ENCODE measurements at regions not wholly inside any gene's neighbourhood (a gene's known extent, or its start where the extent isn't known, plus 50 kb on each side); places are given as distances from the start of the nearest gene placed in this dataset.

DNA sequence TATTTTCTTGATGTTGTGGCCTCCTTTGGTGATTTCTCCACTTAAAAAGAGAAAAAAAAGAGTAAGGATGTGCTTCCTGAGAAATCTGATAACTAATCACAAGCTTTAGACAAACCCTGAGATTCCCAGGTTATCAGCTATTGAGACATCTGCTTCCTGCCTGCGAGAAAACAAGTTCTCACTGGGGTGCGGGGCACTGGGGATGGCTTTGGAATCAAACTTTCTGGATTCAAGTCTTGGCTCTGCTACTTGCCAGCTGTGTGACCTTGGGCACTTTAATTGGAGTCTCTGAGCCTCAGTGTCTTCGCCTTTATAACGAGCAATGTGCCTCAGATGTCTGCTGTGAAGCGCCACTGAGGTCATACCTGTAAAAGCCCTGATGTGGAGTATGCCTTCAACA lies 152.5 kb upstream of the NAV2 start:
- DNase-seq (ENCODE audit: low spot score), result no peak

DNA sequence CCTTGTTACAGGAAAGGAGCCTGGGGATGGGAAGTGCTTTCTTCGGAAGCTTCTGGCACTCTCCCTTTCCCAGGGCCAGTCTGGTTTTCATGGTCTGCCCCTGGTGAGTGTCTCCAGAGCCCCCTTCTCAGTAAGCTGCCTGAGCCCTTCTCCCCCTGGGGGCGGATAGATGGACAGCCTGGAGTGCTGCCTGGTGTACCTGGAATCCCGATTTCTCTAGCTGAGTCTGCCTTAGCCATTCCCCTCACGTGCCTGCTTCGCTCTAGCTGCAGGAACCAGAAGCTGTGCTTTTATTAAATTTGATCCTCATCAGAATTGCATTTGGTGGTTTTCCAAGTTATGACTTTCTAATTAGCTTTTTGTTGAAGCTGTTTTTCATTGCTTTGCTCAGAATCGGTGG lies 152.9 kb upstream of the NAV2 start:
- no peak for DNase-seq (ENCODE audit: low spot score)

DNA sequence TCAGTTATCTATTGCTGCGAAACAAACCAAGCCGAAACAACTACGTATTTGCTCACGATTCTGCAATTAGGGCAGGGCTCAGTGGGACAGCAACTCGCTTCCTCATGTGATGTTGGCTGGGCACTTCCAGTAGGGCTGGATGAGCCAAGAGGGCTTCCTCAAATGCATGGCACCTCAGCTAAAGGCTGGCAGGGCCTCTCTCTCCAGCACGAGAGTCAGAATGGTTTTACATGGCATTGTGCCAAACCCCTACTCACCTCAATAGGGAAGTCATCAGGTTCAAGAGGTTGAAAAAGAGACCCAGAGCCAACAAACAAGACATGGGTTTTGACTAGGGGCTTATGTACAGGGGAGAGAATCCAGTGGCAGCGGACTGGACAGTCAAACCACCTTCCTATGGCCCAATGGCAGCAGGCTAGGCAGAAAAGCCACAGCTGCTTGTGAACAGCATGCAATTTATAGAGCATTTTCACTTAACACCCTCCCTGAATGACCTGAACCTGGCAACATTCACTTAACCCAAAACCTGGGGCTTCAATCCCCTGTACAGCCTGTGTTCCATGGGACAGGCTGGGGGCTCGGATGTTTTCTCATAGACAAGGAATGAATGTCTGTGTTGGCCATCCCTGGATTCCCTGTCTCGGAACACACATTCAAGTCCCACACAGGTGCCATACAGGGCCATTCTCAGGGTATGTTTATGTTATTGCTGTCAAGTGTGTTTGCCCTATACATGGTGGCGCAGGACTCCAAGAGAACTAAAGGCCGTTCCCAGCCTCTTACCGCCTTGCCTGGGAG lies 154.2 kb upstream of the NAV2 start:
- no peak for DNase-seq (ENCODE audit: low spot score)

DNA sequence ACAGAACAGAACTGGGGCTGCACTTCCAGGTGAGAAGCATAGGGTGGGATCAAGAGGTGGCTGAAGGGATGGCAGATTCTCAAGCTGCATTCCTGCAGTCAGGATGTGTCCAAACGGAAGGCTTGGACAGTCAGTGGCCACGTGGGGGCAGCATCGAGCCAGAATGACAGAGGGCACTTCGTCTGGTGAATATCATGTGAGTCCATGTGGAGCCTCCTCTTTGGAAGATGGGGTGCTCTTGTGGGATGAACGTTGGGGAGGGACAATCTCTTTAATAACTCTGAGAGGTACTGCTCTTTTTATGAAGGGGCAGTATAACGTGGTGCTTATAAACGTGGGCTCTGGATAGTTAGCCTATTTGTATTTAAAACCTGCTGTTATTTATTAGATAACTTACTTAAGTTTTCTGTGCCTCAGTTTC lies 154.9 kb upstream of the NAV2 start:
- peak; percentile 90 for DNase-seq (ENCODE audit: low spot score)

DNA sequence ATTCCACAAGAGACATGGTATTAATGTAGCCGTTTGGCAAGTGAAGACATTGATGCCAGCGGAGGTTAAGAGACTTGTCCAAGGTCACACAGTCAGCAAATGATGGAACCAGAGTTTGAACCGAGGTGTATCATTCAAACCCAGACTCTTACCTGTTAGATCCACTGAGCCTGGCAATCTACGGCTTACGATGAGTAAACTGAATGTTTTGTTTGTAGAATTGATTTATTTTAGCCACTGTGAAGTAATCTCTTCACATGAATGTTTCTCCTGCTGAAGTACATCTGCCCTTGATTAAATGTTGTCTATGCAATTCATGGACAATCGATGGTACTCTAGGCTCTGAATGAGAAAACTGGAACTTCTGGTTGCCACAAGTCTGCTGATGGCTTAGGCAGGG lies 155.5 kb upstream of the NAV2 start:
- no peak for DNase-seq (ENCODE audit: low spot score)

DNA sequence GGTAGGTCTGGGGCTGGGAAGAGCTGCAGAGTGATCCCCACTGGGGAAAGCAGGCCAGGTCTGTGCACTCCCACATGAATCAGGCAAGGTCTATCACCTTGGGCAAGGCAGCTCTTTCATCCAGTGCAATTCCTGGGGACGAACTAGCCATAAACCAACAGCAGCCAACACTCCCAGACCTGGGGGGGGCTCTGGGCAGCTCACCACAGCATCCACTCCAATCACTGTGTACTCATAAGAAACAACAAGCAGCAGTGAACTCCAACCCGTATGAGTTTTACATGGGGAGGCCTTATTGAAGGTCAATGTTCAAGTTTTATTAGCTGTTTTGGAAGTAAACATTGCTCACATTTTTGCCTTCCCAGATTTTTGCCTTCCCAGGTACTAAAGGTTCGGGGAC lies 157.4 kb upstream of the NAV2 start:
- DNase-seq (ENCODE audit: low spot score), result no peak

DNA sequence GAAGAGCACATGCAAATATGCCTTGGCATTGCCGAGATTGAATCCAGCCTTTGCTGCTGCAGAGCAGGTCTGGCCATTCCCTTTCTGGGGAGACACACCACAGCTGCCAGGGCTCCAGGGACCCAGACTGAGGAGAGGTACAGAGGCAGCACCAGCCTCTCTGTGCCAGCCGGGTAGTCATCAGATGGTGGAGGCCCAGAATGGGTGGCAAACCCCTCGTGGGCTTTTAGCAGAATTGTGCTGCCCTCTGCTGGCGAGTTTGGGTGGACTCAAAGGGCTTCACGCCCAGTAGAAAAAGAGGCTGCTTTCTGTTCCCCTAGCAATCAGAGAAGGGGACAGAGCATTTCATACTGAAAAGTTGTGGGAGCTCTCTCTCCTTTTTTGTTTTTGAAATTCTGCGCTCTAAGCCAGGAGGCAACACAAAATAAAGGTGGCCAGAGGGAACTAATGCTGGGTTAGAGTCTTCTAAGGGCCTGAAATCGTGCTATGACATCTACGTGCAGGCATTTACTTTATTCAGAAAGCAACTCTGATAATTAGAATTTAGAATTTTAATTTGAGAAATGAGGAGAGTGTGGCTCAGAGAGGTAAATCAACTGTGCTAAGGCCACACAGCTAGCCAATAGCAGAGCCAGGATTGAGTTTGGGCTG lies 158.8 kb upstream of the NAV2 start:
- peak; percentile 91 for DNase-seq (ENCODE audit: low spot score)

DNA sequence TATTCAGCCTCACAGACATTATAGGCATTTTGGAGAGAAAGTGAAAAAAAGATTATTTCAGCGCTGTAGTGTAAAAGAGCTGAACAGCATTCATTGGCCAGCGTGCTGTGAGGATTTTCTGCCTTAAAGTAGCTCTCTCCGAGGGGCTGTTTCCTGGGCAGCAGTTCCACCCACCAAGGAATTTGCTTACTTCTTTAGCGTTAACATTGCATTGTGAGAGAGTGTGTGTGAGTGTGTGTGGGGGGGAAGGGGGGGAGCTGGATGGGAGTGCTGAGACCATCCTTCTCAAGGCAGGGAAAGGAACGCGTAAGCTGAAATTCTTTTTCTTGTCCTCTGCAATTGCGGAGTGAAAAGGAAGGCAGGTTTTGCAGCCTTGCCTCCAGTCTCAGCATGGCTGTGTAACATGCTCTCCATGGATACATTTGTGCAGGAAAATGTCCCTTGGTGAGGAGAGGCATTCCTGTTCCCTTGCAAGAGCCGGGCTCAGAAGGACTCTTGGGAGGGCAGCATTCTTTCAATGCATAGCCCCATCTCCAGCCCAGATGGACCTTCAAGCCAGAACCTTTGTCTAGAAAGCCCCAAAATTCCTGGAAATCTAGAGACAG lies 159.9 kb upstream of the NAV2 start:
- DNase-seq (ENCODE audit: low spot score), result peak; percentile 43

DNA sequence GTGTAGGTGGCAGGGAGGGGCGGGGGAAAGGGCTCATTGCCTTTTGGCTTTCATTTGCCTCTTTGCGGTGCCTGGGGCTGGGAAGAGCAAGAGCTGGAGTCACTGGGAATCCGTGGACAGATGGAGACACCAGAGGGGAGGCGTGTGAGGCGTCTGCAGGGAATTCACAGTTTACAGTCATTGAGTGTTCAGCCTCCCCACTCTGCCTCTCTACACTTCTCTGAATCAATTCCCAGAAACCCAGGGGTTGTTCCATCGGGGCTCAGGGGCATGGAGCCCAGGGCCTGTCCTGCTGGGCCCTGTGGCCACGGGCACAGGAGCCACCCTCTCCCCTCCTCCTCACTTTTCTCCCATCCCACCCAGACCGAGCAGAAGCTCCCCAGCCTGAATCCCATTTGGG lies 160.5 kb upstream of the NAV2 start:
- peak; percentile 63 for DNase-seq (ENCODE audit: low spot score)

DNA sequence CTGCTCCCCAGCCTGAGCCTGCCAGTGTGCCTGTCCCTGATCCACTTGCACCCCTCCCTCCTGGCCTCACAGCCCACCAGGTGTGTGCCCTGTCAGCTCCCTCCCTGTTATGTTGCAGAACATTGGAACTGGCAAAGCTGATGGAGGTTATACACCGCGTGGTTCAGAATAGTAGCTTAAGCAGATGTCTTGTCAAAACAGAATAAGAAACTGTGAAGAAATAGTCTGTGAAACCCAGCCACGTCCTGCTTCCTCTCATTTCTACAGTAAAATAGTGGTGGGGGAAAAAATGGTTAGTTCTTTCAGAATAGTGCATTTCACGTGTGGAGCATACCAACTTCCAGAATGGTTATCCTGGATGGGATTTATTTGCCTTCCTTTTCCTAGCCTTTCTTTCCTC lies 161.2 kb upstream of the NAV2 start:
- no peak for DNase-seq (ENCODE audit: low spot score)

DNA sequence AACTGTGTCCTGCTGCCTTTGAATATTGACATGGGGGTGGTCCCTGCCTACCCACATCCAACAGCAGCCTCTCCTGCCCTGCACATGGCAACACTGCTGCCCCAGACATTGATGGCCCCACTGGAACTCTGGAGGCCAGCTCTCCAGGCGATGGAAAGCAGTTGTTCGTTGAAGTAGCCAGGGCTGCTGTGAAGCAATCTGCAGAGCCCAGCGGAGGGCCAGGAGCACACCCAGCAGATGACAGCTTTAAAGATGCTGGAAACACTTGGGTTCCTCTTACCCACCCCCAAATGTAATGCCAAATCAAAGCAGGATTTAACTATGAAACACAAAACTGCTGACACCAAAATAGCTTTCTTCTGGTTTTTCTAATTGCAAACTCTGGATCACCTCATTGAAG lies 165.6 kb upstream of the NAV2 start:
- DNase-seq (ENCODE audit: low spot score), result no peak

DNA sequence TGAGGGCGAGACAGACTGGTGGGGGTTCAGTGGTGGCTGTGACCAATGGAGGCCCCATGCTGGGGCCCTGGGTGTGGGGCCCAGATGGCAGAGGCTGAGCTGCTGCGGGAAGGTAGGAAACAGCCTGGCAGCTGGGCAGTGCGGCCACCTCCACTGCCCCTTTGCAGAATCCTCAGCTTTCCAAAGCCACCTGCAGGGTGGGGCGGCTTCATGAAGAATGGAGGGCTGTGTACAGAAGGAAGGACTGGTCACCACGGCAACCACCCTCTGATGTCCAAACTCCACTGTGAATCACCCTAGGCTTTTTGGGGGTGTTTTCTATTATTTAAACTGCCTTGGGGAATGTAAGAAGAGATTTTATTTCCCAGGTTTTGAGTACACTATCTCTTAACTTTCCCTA lies 166.3 kb upstream of the NAV2 start:
- DNase-seq (ENCODE audit: low spot score), result no peak

DNA sequence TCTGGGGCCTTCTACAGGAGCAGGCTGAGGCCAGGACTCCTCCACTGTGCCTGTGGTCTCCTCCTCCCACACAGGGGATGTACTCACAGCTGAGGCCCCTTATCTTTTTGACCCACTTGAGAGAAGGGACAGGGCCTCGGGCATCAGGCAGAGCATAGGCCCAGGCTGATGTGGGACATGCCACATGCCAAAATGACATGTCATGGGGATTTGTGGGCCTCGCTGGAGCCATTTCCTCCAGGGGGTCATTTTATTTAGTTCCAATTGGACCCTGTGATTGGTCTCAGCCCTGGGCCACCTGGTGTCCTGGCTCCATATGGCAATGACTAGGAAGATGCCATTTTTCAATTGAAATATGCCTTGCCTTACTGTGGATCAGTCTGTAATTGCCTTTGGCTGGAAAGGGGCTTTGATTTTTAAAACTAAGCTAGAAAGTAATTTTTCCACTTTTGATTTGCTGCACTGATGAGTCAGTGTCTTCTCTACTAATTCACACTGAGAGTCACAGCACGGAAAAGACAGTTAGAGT lies 171.1 kb upstream of the NAV2 start:
- DNase-seq (ENCODE audit: low spot score), result no peak

DNA sequence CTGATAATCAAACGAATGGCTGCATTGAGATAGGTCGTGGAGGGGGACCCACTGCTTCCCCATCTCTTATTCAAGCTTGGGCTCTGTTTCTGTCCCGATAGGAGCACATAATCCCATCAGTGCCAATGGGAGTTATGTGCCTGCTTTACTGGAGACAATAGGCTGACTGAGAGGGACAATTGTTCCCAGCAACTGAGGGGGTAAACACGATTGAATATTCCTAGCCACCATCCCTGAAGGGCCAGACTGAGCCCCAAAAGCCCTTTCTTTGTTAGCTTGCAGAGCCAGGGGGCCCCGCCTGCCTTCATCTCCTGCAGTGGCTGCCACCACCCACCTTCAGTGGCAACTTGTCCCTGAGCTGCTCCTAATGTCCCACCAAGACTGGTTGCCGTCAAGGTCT lies 172.8 kb upstream of the NAV2 start:
- peak; percentile 53 for DNase-seq (ENCODE audit: low spot score)

DNA sequence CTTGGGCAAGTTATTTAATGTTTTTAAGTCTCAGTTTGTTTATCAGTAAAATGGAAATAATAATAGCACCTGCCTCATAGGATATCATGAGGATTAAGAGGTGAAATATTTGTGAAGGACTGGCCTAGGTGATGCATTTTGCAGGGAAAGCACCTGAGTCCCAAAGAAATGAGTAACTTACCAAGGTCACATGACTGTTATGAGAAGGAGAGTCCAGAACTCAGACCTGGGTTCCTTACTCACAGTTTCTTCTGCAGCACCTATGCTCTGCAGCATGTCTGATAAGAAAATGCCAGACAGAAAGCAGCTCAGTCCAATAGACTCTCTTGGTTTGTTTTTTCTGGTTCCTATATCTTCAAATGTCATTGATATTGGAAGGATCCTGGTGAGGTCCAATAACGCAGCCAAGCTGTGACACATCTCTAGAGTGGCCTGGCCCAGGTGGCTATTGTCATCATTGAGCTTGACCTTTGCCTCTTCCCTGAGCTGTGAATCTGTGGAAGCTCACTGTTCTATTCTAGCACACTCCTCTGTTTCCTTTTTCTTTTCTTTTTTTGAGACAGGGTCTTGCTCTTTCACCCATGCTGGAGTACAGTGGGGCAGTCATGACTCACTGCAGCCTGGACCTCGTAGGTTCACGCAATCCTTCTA lies 174.7 kb upstream of the NAV2 start:
- no peak for DNase-seq (ENCODE audit: low spot score)

DNA sequence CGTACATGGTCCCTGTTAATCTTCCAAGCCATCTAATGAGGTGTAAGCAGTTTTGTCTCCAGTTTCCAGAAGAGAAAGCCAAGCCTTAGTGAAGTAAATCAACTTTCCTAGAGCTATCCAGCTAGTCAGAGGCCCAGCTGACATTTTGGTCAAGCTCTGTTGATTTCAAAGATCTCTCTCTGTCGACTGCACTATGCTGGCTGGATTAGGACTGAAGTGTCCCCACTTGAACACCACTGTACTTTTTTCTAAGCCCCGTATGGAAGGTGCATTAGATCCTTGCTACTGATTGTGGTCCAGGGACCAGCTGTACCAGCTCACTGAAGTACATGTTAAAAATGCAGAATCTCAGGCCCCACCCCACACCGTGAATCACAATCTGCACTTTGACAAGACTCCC lies 176.5 kb upstream of the NAV2 start:
- DNase-seq (ENCODE audit: low spot score), result no peak

DNA sequence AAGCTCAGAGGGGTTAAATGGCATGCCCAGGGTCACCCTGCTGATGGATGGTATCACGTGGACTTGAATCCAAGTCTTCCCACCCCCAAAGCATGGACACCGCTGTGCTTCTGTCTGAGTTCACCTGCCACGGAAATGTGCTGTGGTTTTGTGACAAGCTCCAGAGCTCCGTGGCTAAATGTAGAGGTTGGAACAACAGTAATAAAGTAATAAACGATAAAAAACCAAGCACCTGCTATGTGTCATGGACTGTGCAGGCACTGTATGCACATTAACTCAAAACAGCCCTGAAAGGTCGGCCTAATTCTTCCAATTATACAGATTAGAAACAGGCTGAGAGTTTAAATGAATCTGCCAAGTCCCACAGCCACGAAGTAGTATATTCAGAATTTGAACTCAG lies 182.1 kb upstream of the NAV2 start:
- DNase-seq (ENCODE audit: low spot score), result no peak

DNA sequence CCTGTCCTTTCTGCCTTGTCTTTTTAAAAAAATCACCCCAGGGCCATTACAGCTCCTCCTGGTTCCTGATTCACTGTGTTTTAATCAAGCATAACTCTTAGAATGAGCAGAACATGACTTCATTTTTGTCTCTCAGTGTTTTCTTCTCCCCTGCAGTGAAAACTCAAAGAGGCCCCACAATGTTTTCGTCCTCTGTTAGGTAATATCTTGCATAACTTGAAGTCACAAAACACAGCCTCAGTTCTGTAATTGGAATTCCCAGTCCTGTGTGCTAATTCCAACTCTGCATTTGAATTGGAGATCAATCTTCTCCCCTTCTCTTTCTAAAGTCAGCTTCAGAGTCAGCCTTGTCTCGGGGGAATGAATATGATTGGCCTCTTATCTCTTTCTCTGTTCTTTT lies 186.5 kb upstream of the NAV2 start:
- DNase-seq (ENCODE audit: low spot score), result no peak

DNA sequence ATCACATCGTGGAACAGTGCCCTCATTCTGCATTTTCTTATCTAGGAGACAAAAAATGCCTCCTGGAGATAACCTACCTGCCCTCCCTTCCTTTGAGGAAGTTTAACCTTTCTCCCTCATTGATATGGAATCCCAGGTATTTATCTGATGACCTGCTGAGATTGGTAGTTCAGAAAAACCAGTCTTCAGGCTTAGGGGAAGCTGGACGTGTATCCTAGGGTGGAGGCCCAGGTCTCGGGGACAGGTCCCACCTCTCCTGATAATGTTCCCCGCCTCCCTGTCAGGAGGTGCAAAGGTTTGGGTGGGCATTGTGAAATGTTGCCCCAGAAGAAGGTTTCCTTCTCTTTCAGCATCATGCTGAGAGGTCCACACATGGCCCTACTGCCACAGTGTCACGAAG lies 186.9 kb upstream of the NAV2 start:
- DNase-seq (ENCODE audit: low spot score), result no peak

DNA sequence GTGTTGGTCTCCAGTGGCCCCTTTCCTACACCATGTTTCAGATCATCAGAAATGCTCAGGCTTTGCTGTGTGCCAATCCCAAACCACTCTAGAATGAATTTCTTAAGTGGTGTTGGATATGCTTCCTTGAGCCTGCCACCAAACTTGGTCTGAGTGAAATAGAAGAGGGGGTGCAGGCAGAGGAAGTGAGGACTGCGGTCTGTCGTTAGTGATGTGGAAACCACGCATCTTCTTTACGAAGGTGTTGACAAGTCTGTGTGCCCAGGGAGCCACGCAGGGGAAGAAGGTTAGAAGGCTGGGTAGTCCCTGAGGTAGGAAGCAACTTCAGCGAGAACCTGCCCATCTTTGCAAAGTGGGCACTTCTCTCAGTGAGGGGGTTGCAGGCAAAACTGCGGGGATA lies 187.4 kb upstream of the NAV2 start:
- no peak for DNase-seq (ENCODE audit: low spot score)

DNA sequence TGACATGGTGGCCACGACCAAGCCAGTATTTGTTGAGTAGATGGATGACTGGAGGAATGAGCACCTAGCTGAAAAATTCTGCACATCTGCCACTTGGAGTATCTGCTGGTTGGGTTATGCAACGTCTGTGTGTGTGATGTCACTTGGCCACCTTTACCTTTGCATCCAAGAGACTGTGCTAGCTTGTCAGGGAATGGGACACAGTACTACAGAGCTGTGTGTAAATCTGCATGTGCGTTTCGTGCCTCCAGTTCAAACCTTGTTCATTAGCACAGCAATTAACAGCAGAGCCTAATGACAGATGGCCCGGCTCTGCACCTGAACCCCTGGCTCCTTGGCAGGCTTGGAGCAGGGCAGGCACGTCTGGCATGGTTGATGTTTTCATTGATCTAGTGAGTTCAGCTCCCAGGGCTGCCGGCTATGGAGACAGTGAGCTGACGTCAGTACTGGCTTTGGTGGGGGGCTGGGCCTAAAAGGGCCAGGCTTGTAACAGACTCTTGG lies 188.4 kb upstream of the NAV2 start:
- peak; percentile 82 for DNase-seq (ENCODE audit: low spot score)

DNA sequence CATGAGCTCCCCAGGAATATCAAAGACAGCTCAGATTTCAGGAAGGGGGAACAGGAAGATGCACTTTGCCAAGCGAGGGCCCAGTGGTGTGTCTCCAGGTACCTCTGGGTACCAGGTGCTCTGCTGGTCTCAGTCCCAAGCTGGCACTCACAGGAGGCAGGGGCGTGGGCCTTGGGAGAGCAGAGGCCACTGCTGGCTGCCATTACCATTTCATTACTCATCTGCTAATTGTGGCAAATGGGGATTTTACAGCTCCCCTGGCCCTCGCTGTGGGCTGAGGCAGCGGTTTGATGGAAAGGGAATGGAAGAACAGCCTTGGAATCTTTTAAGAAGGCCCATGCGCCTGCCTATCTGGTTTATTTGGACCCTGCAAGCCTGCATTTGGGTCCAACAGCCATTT lies 192.0 kb upstream of the NAV2 start:
- DNase-seq (ENCODE audit: low spot score), result no peak
